ENCODE measurements at regions not wholly inside any gene's neighbourhood (a gene's known extent, or its start where the extent isn't known, plus 50 kb on each side); places are given as distances from the start of the nearest gene placed in this dataset.

- H3K27me3 ChIP-seq (ENCODE audit: control insufficient read depth, insufficient read depth, low read length), result no peaks in the 10 kb centered on the region
Observed at GRCh38 chr5:105573575-105573974, 2011.0 kb upstream of the NUDT12 start.

GRCh38 chr5:105565531-105565930, 2002.9 kb upstream of the NUDT12 start:
- no peak for DNase-seq (ENCODE audit: low read depth)
- H3K36me3 ChIP-seq (ENCODE audit: control insufficient read depth, insufficient read depth, low read length), result no peaks in the 10 kb centered on the region
- no peak overlapping the region for H3K4me3 ChIP-seq (ENCODE audit: low read depth, low read length)
- H3K27me3 ChIP-seq (ENCODE audit: control insufficient read depth, insufficient read depth, low read length), result no peaks in the 10 kb centered on the region
- TF ChIP-seq CTCF (IDR thresholded peaks at IDR 0.05; ENCODE audit: insufficient read depth, low read length, poor library complexity, severe bottlenecking), result no peak

More at GRCh38 chr5:105573575-105573974, 2011.0 kb upstream of the NUDT12 start:
- H3K36me3 ChIP-seq (ENCODE audit: control insufficient read depth, insufficient read depth, low read length), result no peaks in the 10 kb centered on the region
- no peak for TF ChIP-seq CTCF (IDR thresholded peaks at IDR 0.05; ENCODE audit: insufficient read depth, low read length, poor library complexity, severe bottlenecking)
- H3K4me3 ChIP-seq (ENCODE audit: low read depth, low read length), result no peak overlapping the region
- no peak for DNase-seq (ENCODE audit: low read depth)

GRCh38 chr5:105563842-105564241, 2001.3 kb upstream of the NUDT12 start:
- TF ChIP-seq CTCF (IDR thresholded peaks at IDR 0.05; ENCODE audit: insufficient read depth, low read length, poor library complexity, severe bottlenecking), result no peak
- Histone ChIP-seq H3K27me3 (ENCODE audit: control insufficient read depth, insufficient read depth, low read length) (no peaks in the 10 kb centered on the region), H3K36me3 (ENCODE audit: control insufficient read depth, insufficient read depth, low read length) (no peaks in the 10 kb centered on the region), H3K4me3 (ENCODE audit: low read depth, low read length) (no peak overlapping the region)
- DNase-seq (ENCODE audit: low read depth), result no peak

- Histone ChIP-seq H3K27me3 (ENCODE audit: control insufficient read depth, insufficient read depth, low read length) (no peaks in the 10 kb centered on the region), H3K36me3 (ENCODE audit: control insufficient read depth, insufficient read depth, low read length) (no peaks in the 10 kb centered on the region), H3K4me3 (ENCODE audit: low read depth, low read length) (no peak overlapping the region)
- peak; percentile 1 for DNase-seq (ENCODE audit: low read depth)
- TF ChIP-seq CTCF (IDR thresholded peaks at IDR 0.05; ENCODE audit: insufficient read depth, low read length, poor library complexity, severe bottlenecking), result no peak
Observed at GRCh38 chr5:105554568-105555169, 1992.1 kb upstream of the NUDT12 start.

GRCh38 chr5:105544300-105544699, 1981.7 kb upstream of the NUDT12 start:
- Histone ChIP-seq H3K4me3 (ENCODE audit: low read depth, low read length) (no peak overlapping the region), H3K36me3 (ENCODE audit: control insufficient read depth, insufficient read depth, low read length) (no peaks in the 10 kb centered on the region), H3K27me3 (ENCODE audit: control insufficient read depth, insufficient read depth, low read length) (no peaks in the 10 kb centered on the region)
- DNase-seq (ENCODE audit: low read depth), result no peak
- no peak for TF ChIP-seq CTCF (IDR thresholded peaks at IDR 0.05; ENCODE audit: insufficient read depth, low read length, poor library complexity, severe bottlenecking)

GRCh38 chr5:105536675-105537074, 1974.1 kb upstream of the NUDT12 start:
- no peak for TF ChIP-seq CTCF (IDR thresholded peaks at IDR 0.05; ENCODE audit: insufficient read depth, low read length, poor library complexity, severe bottlenecking)
- Histone ChIP-seq H3K4me3 (ENCODE audit: low read depth, low read length) (no peak overlapping the region), H3K36me3 (ENCODE audit: control insufficient read depth, insufficient read depth, low read length) (no peaks in the 10 kb centered on the region), H3K27me3 (ENCODE audit: control insufficient read depth, insufficient read depth, low read length) (no peaks in the 10 kb centered on the region)
- DNase-seq (ENCODE audit: low read depth), result no peak
